Endodermal cell (in vitro differentiated cells): ENCODE measurements at regions not wholly inside any gene's neighbourhood (a gene's known extent, or its start where the extent isn't known, plus 50 kb on each side); places are given as distances from the start of the nearest gene placed in this dataset.

Experiments
- DNase-seq: peaks from one replicate; pipeline ENCODE4 v3.0.0-alpha.2; 2017
- H3K27ac ChIP-seq: 2 replicates; pipeline ENCODE4 v1.5.1; 2013; ENCODE audit warnings: mild to moderate bottlenecking, low read depth, low read length, moderate library complexity
- H3K27me3 ChIP-seq: 2 replicates; pipeline ENCODE4 v1.6.1; 2013; ENCODE audit warnings: mild to moderate bottlenecking, low read length, moderate library complexity; ENCODE audit not compliant: insufficient read depth, control insufficient read depth, poor library complexity, severe bottlenecking
- H3K36me3 ChIP-seq: 2 replicates; pipeline ENCODE4 v1.7.0; 2013; ENCODE audit warnings: mild to moderate bottlenecking, low read length, moderate library complexity; ENCODE audit not compliant: control insufficient read depth, insufficient read depth
- H3K4me1 ChIP-seq: one replicate; pipeline ENCODE4 v1.7.0; 2013; ENCODE audit warnings: low read length; ENCODE audit not compliant: control insufficient read depth, insufficient read depth
- H3K4me3 ChIP-seq: 2 replicates; pipeline ENCODE4 v1.5.1; 2013; ENCODE audit warnings: mild to moderate bottlenecking, low read length, moderate library complexity
- H3K9ac ChIP-seq: 2 replicates; pipeline ENCODE4 v1.6.1; 2013; ENCODE audit warnings: mild to moderate bottlenecking, low read length, moderate library complexity; ENCODE audit not compliant: poor library complexity, severe bottlenecking; ENCODE audit errors: extremely low read depth
- H3K9me3 ChIP-seq: 2 replicates; pipeline ENCODE4 v1.6.1; 2013; ENCODE audit warnings: mild to moderate bottlenecking, low read length, moderate library complexity; ENCODE audit not compliant: control insufficient read depth
- H3K27ac Mint-ChIP-seq: 2 replicates; pipeline ENCODE4 v1.8.0; 2020; ENCODE audit warnings: mixed read lengths
- H3K27me3 Mint-ChIP-seq: 2 replicates; pipeline ENCODE4 v1.8.0; 2021; ENCODE audit warnings: mild to moderate bottlenecking, mixed read lengths; ENCODE audit not compliant: insufficient read depth
- H3K36me3 Mint-ChIP-seq: 2 replicates; pipeline ENCODE4 v1.8.0; 2020; ENCODE audit warnings: low read depth, mixed read lengths
- H3K4me1 Mint-ChIP-seq: 2 replicates; pipeline ENCODE4 v1.8.0; 2020; ENCODE audit warnings: mixed read lengths
- H3K4me3 Mint-ChIP-seq: 2 replicates; pipeline ENCODE4 v1.8.0; 2020; ENCODE audit warnings: mild to moderate bottlenecking, moderate library complexity, mixed read lengths
- H3K9me3 Mint-ChIP-seq: 2 replicates; pipeline ENCODE4 v1.8.0; 2020; ENCODE audit warnings: mild to moderate bottlenecking, mixed read lengths
- CTCF ChIP-seq: fragments of 200-600 bp; sonication (generic); conservative IDR thresholded peaks from 2 replicates; pipeline ENCODE4 v1.5.0; 2021; ENCODE audit warnings: antibody characterized with exemption, mild to moderate bottlenecking
- WGBS, 2 experiments: methylation state at CpG; one replicate each; pipeline versions ENCODE4 v1.1.5 to v1.1.7; 2013; ENCODE audit warnings: missing lambda C conversion rate in 2 of 2, mixed read lengths in 1 of 2; ENCODE audit not compliant: insufficient coverage in 1 of 2, insufficient read length in 1 of 2; 5-methylcytosine and 5-hydroxymethylcytosine counted together

GRCh38 chr16:72285728-72286127, 113.8 kb upstream of the PMFBP1 start:
- H3K9me3 Mint-ChIP-seq, result no peaks in the 10 kb centered on the region
- Histone ChIP-seq H3K9me3 (no peaks in the 10 kb centered on the region), H3K36me3 (no peaks in the 10 kb centered on the region), H3K27me3 (no peaks in the 10 kb centered on the region), H3K9ac (no peak overlapping the region), H3K27ac (no peak overlapping the region), H3K4me1 (no peaks in the 10 kb centered on the region), H3K4me3 (no peak overlapping the region)
- TF ChIP-seq CTCF, result no peak
- no peak for DNase-seq
- no peak overlapping the region for H3K27ac Mint-ChIP-seq
- 92 to 95% methylated on average over 4 to 6 of the region's 6 CpGs for WGBS, 2 experiments
- no peaks in the 10 kb centered on the region for H3K27me3 Mint-ChIP-seq
- H3K4me3 Mint-ChIP-seq, result no peak overlapping the region
- no peaks in the 10 kb centered on the region for H3K36me3 Mint-ChIP-seq
- peaks cover 5% of the 10 kb centered on the region for H3K4me1 Mint-ChIP-seq

- Histone ChIP-seq H3K4me3 (no peak overlapping the region), H3K9me3 (no peaks in the 10 kb centered on the region), H3K27me3 (no peaks in the 10 kb centered on the region), H3K9ac (no peak overlapping the region), H3K36me3 (no peaks in the 10 kb centered on the region), H3K27ac (no peak overlapping the region), H3K4me1 (no peaks in the 10 kb centered on the region)
- TF ChIP-seq CTCF, result no peak
- no peaks in the 10 kb centered on the region for H3K36me3 Mint-ChIP-seq
- peak; percentile 49 for DNase-seq
- H3K4me1 Mint-ChIP-seq, result peaks cover 5% of the 10 kb centered on the region
- no peaks in the 10 kb centered on the region for H3K27me3 Mint-ChIP-seq
- no peak overlapping the region for H3K27ac Mint-ChIP-seq
- H3K4me3 Mint-ChIP-seq, result no peak overlapping the region
- H3K9me3 Mint-ChIP-seq, result no peaks in the 10 kb centered on the region
- WGBS, 2 experiments, result 88 to 91% methylated on average over 5 of the region's 5 CpGs
These were observed 113.4 kb upstream of the PMFBP1 start for GRCh38 chr16:72285324-72285723.

GRCh38 chr16:72284042-72284789, 112.3 kb upstream of the PMFBP1 start:
- no peaks in the 10 kb centered on the region for H3K36me3 ChIP-seq
- no peaks in the 10 kb centered on the region for H3K27me3 ChIP-seq
- H3K9me3 ChIP-seq, result no peaks in the 10 kb centered on the region
- TF ChIP-seq CTCF, result no peak
- DNase-seq, result no peak
- Mint-ChIP-seq H3K4me3 (no peak overlapping the region), H3K27ac (no peak overlapping the region), H3K4me1 (peaks cover 5% of the 10 kb centered on the region), H3K36me3 (no peaks in the 10 kb centered on the region), H3K9me3 (no peaks in the 10 kb centered on the region), H3K27me3 (no peaks in the 10 kb centered on the region)
- H3K27ac ChIP-seq, result no peak overlapping the region
- no peak overlapping the region for H3K9ac ChIP-seq
- WGBS, 2 experiments, result 94 to 95% methylated on average over 10 to 12 of the region's 13 CpGs
- no peak overlapping the region for H3K4me3 ChIP-seq
- no peaks in the 10 kb centered on the region for H3K4me1 ChIP-seq
